ENCODE measurements at regions not wholly inside any gene's neighbourhood (a gene's known extent, or its start where the extent isn't known, plus 50 kb on each side); places are given as distances from the start of the nearest gene placed in this dataset.

- H3T11ph ChIP-seq (ENCODE audit: low read length), result no peak overlapping the region
- no CpG with 5 or more reads among the region's 5 CpGs for WGBS (ENCODE audit: extremely low coverage, insufficient read length, low lambda C conversion rate)
- H3K23me2 ChIP-seq (ENCODE audit: insufficient read length, low read depth, low read length, poor library complexity, severe bottlenecking), result no peaks in the 10 kb centered on the region
Observed at GRCh38 chr12:94070520-94070919, 77.9 kb upstream of the PLXNC1 start.

More at GRCh38 chr12:94070520-94070919, 77.9 kb upstream of the PLXNC1 start:
- Mint-ChIP-seq H3K9me3 (peaks cover 0 to 12% of the 10 kb centered on the region in 2 experiments; a peak in 3 of 5 replicates), H3K36me3 (ENCODE audit: insufficient read depth in 1 of 3, low read depth in 3 of 3) (no peaks in the 10 kb centered on the region), H3K4me1 (peaks cover 9 to 17% of the 10 kb centered on the region in 2 experiments), H3K27me3 (ENCODE audit: low read depth) (peaks cover 9% of the 10 kb centered on the region), H3K4me3 (no peak overlapping the region), H3K27ac (no peak overlapping the region)
- no peaks in the 10 kb centered on the region for H3K9me3 ChIP-seq (ENCODE audit: control insufficient read depth, low read depth, low read length)
- H2BK120ac ChIP-seq (ENCODE audit: low read depth, low read length, poor library complexity, severe bottlenecking), result no peak overlapping the region
- no peaks in the 10 kb centered on the region for H3K4me1 ChIP-seq (ENCODE audit: insufficient read depth, low read length)
- no peak overlapping the region for H2BK15ac ChIP-seq (ENCODE audit: low read depth, low read length)
- H4K5ac ChIP-seq (ENCODE audit: insufficient read length, low read depth, low read length), result no peak overlapping the region
- no peaks in the 10 kb centered on the region for H3K79me1 ChIP-seq (ENCODE audit: insufficient read depth, low read depth, low read length, poor library complexity, severe bottlenecking)
- no peak overlapping the region for H3K4me2 ChIP-seq (ENCODE audit: insufficient read depth, insufficient read length, low read length)
- H2BK20ac ChIP-seq (ENCODE audit: low read depth, low read length, poor library complexity, severe bottlenecking), result no peak overlapping the region
- no peak overlapping the region for H2AK5ac ChIP-seq (ENCODE audit: insufficient read length, low read length)
- no peak overlapping the region for H4K91ac ChIP-seq (ENCODE audit: insufficient read length, low read depth, low read length)
- H3K27ac ChIP-seq (ENCODE audit: insufficient read length, low read depth, low read length), result no peak overlapping the region
- no peaks in the 10 kb centered on the region for H3K79me2 ChIP-seq (ENCODE audit: insufficient read depth, low read length)
- no peak overlapping the region for H3K56ac ChIP-seq (ENCODE audit: insufficient read length, low read depth, low read length)
- TF ChIP-seq CTCF (conservative IDR thresholded peaks at IDR 0.05), result no peak
- H3K9ac ChIP-seq (ENCODE audit: extremely low read depth, insufficient read length, low read length), result no peak overlapping the region
- H3K23ac ChIP-seq (ENCODE audit: insufficient read length, low read depth, low read length), result no peak overlapping the region
- no peak overlapping the region for H3K14ac ChIP-seq (ENCODE audit: insufficient read depth, low read length)
- DNase-seq, result no peak
- H2BK12ac ChIP-seq (ENCODE audit: insufficient read length, low read depth, low read length), result no peak overlapping the region
- H4K20me1 ChIP-seq (ENCODE audit: control insufficient read depth, insufficient read depth, insufficient read length), result no peaks in the 10 kb centered on the region
- H2BK5ac ChIP-seq (ENCODE audit: insufficient read length, low read length), result no peak overlapping the region
- no peak overlapping the region for H3K4ac ChIP-seq (ENCODE audit: low read depth, low read length)
- H3K18ac ChIP-seq (ENCODE audit: insufficient read length, low read depth, low read length), result no peak overlapping the region
- no peak overlapping the region for H4K8ac ChIP-seq (replicated peaks; ENCODE audit: insufficient read length, low read depth, low read length)
- no peak overlapping the region for H2AFZ ChIP-seq (ENCODE audit: low read length)
- no peaks in the 10 kb centered on the region for H3K27me3 ChIP-seq (ENCODE audit: insufficient read depth, low read length)

All from H9 (cell line).